Middle frontal gyrus (tissue), 1 donor: ENCODE measurements at regions not wholly inside any gene's neighbourhood (a gene's known extent, or its start where the extent isn't known, plus 50 kb on each side); places are given as distances from the start of the nearest gene placed in this dataset.
"Not testable (repeated sequence)": the region's sequence is repeated elsewhere in the genome, so short reads cannot be mapped to it uniquely, and the experiment has no call there.

Experiments used
- DNase-seq: peaks from one replicate; pipeline ENCODE4 v3.0.0-alpha.2; 2015; ENCODE audit warnings: low spot score; ENCODE audit errors: extremely low spot score

DNA sequence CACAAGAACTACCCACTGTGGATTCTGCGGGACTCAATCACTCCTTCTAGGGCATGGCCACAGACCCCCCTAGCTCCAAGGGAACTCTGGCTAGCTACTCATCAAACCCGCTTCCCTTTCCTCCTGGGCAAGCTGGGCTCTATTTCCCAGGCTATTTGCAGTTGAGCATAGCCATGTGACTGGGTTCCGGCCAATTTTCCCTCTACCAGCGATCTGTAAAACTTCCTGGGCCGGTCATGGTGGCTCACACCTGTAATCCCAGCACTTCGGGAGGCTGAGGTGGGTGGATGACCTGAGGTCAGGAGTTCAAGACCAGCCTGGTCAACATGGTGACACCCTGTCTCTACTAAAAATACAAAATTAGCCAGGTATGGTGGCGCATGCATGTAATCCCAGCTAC is 214.9 kb upstream of the IRF2BP2 start:
- DNase-seq = not testable (repeated sequence)

GRCh38 chr1:234823191-234824176 is 213.5 kb upstream of the IRF2BP2 start:
- DNase-seq = no peak

DNA sequence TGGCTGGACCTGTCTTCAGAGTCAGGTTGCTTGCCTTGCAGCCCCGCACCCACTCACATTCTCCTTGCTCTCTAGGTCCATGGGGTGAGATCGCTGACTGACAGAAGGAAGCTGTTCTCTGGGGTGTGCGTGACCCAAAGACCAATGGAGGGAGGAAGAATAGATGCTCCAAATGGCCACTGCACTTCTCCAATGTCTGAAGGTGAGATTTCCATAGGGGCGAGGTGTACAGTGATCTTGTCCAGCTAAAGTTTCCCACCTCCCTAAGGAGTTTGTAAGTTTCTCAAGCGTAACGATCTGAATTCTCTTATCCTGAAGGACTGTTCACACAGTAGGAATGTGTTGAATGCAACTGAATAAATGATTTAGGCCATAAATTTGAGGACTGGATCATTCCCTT is 211.9 kb upstream of the IRF2BP2 start:
- DNase-seq = no peak

- DNase-seq = no peak
Observed at GRCh38 chr1:234820597-234820996, 210.6 kb upstream of the IRF2BP2 start.

DNA sequence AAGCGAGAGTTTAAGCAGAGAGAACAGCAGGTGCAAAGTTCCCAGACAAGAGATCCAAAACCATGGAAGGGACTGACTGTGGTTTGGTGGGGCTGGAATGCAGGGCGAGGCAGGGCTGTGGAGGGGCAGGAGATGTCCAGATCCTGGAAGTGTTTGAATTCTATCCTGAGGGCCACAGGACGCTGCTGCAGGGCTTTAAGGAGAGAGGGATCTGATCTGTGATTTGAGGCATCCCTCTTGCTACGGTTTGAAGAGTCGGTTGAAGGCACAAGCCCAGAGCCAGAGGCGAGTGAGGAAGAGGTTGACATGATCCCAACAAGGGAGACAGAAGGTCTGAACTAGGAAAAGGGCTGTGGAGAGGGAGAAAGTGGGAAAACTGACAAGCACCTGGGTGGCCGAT is 209.9 kb upstream of the IRF2BP2 start:
- not testable (repeated sequence) for DNase-seq

DNA sequence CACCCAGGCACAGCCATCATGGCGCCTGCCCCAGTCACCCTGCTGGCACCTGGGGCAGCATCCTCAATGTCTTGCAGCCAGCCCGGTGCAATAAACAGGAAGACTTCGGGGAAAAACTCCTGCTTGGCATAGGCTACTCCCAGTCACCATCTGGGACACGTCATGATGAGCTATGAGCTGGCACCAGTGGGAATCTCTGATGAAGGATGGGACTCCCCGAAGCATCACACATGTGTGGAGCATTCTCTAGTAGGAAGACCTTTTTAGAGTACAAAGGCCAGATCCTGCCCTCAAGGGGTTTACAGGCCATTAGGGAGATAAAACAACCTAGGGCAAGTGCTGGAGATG is 208.0 kb upstream of the IRF2BP2 start:
- not testable (repeated sequence) for DNase-seq

DNA sequence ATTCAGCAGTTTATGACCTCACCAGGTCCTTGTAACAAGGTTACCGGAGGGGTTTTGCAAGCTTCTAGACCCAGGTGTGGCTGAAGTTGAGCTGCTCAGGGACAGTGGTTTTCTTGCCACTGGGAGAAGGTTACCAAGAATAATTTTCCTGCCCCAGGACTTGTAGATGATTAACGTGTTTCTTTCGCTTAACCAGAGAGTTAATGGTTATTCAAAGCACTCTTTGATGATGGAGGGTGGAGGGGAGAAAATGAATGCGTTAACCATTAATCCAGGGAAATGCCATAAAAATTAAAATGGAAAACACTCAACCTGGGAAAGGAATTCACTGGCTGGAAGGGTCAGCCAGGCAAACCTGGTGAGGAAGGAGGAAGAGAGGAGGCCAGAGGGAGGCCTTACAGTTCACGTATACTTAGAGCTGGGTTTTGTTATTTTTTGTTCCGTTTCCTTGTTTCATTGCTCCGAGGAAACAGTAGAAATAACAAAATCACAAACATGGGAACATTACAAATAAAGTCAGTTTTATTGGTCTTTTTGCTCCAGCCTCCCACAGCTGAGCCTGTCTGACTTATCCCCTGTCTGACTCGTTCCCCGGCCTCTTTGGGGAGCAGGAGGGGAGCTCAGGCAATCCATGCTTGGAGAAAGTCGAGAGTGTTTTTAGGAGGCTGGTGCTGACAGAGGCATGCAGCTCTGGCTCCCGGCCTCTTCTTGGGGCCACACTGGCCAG is 207.5 kb upstream of the IRF2BP2 start:
- not testable (repeated sequence) for DNase-seq

DNA sequence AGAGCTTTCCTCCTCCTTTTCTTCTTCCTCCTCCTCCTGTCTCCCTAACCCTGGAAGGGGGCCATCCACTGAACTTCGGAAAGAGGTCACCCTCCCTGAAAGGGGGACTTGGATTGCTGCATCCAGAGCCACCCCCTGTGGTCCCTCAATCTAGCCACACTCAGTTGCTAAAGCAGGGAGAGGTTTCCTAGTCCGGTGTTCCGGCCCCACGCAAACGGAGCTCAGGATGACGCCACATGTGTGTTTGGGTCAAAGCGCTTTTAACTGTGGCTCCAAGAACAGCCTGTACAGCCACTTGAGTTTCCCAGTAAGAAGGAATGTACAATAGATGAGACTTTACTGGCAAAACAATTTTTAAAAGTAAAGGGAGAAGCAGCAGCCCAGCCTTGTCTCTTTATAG is 206.9 kb upstream of the IRF2BP2 start:
- not testable (repeated sequence) for DNase-seq

DNA sequence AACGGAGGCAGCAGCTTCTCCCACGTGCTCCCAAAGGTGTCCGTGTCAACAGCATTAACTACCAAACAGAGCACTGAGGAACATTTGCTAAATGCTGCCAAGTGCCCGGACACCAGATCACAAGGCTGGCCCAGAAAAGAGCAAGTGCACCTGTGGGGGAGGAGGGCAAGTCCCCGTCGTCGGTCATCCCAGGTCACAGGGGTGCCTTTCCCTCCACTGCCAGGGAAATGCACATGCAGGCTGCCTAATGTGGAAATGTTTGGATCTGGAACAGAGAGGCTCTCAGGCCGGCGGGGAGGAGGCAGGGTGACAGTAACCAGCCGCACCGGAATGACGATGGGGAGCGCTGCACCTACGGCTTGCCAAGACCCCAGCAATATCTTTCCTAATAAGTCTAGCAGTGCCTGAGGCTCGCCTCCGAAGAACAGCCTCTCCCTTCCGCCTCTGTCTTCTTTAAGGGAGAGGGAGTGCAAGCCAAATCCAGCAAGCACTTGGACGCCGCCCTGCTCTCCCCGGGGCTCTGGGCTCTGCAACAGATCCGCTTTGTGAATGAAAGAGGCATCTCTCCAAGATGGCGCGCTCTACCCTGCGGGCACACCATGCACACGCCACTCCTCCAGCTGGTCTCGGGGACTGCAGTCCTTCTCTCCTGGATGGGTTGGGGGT is 206.3 kb upstream of the IRF2BP2 start:
- DNase-seq = not testable (repeated sequence)

GRCh38 chr1:234815295-234815815 is 205.4 kb upstream of the IRF2BP2 start:
- DNase-seq = not testable (repeated sequence)

- DNase-seq = not testable (repeated sequence)
Observed at GRCh38 chr1:234814235-234814634, 204.3 kb upstream of the IRF2BP2 start.

DNA sequence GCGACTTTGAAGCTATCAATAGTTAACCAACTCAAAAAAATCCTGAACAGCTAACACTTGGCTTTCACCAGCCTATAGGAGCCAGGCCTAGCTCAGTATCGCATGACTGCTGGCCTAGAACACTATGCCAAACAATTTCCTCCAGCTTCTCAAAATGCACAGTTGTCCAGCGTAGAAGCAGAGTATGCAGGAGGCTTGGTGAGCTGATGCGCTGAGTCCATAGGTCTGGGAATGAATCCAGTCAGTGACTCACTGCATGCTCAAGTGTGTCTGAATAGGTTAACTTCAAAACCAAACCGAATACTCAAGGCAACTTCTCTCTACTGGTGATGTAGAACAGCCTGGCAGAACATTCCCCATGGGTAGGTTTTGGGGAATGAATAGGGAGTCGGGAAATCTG is 201.8 kb upstream of the IRF2BP2 start:
- not testable (repeated sequence) for DNase-seq

DNA sequence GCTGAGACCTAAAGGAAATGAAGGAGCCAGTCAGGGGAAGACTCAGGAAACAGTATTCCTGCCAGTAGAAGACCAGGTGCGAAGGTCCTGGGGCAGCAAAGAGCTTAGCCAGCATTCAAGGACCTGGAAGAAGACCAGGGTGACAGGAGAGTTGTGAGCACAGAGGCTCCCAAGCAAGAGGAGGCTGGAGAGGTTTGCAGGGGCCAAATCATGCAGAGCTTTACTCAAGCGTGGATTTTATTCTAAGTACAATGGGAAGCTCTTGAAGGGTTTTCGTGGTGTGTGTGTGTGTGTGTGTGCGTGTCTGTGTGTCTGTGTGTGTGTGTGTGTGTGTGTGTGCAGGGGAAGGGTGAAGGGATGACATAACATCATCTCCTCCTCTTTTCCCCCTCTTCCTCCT is 200.7 kb upstream of the IRF2BP2 start:
- not testable (repeated sequence) for DNase-seq

DNA sequence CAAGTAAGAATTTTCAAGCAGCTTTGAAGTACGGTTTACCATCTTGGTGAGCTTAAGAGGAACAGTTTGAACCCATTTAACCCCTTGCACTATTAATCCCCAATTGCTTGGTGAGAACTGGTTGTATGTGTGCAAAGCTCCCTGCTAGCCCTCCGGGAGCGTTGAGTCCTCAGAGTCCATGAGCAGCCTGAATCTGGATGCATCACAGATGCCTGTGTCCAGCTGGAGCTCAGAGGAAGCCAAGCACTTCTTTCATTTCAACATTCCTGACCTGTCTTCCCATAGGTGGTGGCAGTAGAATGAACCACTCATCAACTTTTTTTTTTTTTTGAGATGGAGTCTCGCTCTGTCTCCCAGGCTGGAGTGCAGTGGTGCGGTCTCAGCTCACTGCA is 199.9 kb upstream of the IRF2BP2 start:
- DNase-seq = not testable (repeated sequence)

DNA sequence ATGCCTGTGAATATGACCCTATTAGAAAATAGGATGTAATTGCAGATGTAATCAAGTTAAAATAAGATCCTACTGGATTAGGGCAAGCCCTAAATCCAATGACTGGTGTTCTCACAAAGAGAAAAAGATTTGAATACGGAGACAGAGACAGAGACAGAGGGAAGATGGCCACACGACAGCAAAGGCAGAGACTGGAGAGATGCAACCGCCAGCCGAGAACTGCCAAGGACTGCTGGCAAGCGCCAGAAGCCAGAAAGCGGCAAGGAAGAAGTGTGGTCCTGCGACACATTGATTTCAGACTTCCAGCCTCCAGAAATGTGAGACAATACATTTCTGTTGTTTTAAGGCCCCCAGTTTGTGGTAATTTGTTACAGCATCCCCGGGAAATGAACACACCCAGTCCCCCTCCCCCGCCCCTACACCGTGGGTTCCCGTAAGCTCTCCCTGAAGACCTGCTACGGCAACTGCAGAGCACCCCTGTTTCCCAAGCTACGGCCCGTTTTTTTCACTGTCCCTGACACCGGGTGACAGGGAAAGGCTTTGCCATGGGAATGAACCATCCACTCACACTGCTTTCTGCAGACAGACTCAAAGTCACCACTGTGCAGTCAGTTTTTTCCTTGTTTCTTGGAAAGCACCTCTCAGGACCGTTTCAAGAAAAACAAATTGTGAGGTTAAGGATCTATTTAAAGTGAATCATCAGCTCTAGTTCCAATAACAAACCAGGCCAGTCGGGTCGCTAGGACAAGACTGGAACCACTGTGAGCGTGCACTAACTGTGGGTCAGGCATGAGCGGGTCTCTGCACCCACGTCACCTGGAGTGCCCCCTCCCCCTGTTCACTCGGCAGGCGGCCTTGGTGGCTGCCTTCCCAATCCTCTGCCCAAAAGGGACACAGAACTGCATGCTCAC is 199.2 kb upstream of the IRF2BP2 start:
- DNase-seq = not testable (repeated sequence)

GRCh38 chr1:234808459-234808858 is 198.5 kb upstream of the IRF2BP2 start:
- DNase-seq = not testable (repeated sequence)

GRCh38 chr1:234807705-234808104 is 197.7 kb upstream of the IRF2BP2 start:
- DNase-seq = not testable (repeated sequence)

DNA sequence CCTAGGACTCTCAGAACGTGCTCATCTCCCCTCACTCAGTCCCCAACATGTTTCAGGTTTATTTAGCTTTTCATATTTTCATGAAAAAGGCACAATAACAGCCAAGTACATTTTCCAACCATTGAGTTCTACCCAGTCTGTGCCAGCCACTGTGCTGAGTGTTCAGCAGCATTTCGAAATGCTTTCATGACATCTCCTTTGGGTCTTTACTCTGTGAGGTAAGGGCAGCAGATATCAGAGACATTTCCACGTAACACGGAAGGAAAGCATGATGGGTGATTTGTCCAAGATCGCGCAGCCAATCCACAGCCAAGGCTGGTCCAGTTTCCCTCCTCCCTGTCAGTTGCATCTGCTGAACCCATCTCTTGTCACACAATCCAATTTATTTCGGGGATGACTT is 192.6 kb upstream of the IRF2BP2 start:
- not testable (repeated sequence) for DNase-seq

- DNase-seq = not testable (repeated sequence)
Observed at GRCh38 chr1:234801636-234802035, 191.7 kb upstream of the IRF2BP2 start.

DNA sequence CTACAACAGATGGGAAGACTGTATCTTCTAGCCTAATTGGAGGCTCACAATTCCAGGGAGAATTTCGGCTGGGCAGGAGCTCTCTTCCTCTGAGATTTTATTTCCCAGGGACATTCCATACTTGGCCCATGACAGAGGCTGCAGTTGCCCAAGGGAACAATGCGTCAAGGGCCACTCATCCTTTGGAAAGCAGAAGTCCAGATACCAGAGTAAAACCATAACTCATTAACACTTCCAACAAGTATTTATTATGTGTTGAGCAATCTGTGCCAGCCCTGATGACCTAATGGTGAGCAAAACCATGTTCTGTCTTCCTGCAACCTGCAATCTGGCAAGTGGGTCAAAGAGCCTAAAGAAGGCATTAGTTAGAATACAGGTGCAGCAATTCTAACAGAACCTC is 191.2 kb upstream of the IRF2BP2 start:
- not testable (repeated sequence) for DNase-seq
